ENCODE measurements at regions not wholly inside any gene's neighbourhood (a gene's known extent, or its start where the extent isn't known, plus 50 kb on each side); places are given as distances from the start of the nearest gene placed in this dataset.

DNA sequence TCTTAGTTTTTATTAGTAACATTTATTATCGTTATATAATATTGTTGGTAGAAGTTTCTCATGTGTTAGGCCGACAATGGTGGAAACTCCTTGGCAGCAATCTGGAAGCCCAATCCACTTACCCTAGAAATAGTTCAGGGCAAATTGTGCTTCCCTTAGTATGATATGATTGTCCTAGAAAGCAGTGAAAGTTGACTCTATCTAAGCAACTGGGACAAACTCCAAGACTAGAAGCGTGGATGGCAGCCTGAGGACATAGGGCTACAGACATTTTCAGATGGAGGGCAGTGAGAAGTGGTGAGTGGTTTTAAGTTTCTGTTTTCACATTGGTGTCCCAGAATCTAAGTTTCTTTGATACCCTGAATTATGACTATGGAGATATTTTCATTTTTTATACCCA lies 63.3 kb upstream of the TRPC3 start:
- TF ChIP-seq POLR2A (IDR thresholded peaks at IDR 0.05), result no peak
- TF ChIP-seq, protein P1, sequence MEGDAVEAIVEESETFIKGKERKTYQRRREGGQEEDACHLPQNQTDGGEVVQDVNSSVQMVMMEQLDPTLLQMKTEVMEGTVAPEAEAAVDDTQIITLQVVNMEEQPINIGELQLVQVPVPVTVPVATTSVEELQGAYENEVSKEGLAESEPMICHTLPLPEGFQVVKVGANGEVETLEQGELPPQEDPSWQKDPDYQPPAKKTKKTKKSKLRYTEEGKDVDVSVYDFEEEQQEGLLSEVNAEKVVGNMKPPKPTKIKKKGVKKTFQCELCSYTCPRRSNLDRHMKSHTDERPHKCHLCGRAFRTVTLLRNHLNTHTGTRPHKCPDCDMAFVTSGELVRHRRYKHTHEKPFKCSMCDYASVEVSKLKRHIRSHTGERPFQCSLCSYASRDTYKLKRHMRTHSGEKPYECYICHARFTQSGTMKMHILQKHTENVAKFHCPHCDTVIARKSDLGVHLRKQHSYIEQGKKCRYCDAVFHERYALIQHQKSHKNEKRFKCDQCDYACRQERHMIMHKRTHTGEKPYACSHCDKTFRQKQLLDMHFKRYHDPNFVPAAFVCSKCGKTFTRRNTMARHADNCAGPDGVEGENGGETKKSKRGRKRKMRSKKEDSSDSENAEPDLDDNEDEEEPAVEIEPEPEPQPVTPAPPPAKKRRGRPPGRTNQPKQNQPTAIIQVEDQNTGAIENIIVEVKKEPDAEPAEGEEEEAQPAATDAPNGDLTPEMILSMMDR (IDR thresholded peaks at IDR 0.05), result no peak
- TF ChIP-seq EP300 (IDR thresholded peaks at IDR 0.05), result no peak
